Neutrophil (primary cell): ENCODE measurements at regions not wholly inside any gene's neighbourhood (a gene's known extent, or its start where the extent isn't known, plus 50 kb on each side); places are given as distances from the start of the nearest gene placed in this dataset.

Source experiments
- H3K27ac ChIP-seq: fragments of 200-600 bp; sonication (generic); 2 replicates; pipeline ENCODE4 v1.5.1; 2016; ENCODE audit warnings: mild to moderate bottlenecking, moderate library complexity
- H3K27me3 ChIP-seq: fragments of 200-600 bp; sonication (generic); 2 replicates; pipeline ENCODE4 v1.6.0; 2016; ENCODE audit warnings: mild to moderate bottlenecking
- H3K36me3 ChIP-seq: fragments of 200-600 bp; sonication (generic); 2 replicates; pipeline ENCODE4 v1.5.1; 2017
- H3K4me1 ChIP-seq, 2 experiments: fragments of 200-600 bp in 1 of 2; sonication (generic) in 1 of 2; 1 replicate in 1 of 2; 2 replicates in 1 of 2; pipeline versions ENCODE4 v1.5.1 to v1.6.1; 2013 to 2016; ENCODE audit warnings: low read depth in 1 of 2, low read length in 1 of 2, mild to moderate bottlenecking in 1 of 2, moderate library complexity in 1 of 2; ENCODE audit not compliant: control insufficient read depth in 1 of 2, insufficient read depth in 1 of 2
- H3K4me3 ChIP-seq, 2 experiments: fragments of 200-600 bp in 1 of 2; sonication (generic) in 1 of 2; 1 replicate in 1 of 2; 2 replicates in 1 of 2; pipeline ENCODE4 v1.5.1; 2013 to 2016; ENCODE audit warnings: low read depth in 1 of 2, low read length in 1 of 2, mild to moderate bottlenecking in 1 of 2, moderate library complexity in 1 of 2
- H3K9me3 ChIP-seq: fragments of 200-600 bp; sonication (generic); 2 replicates; pipeline ENCODE4 v1.5.1; 2016
- TF ChIP-seq, protein P1 (sequence below): fragments of 200-600 bp; sonication (generic); IDR thresholded peaks from 2 replicates; pipeline ENCODE4 v1.5.1; 2016; ENCODE audit warnings: antibody characterized with exemption

DNA sequence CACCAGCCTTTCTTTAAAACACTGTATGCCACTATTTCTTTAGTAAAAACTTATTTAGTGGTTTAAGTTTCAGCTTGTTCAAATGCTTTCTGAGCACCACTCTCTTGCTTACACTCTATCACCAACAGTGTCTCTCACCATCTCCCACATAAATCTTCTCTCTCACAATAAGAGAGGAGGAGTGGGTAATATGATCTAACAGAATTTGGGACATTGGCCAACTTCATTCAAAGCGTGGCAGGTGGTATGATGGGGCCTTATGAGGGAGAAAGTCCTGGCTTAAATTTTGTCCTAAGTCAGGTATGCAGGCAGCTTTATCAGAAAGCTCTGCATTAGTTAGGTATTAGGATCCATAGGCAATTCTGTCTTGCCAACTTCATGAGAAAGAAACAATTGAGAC lies 1132.5 kb downstream of the TUSC7 start:
- Histone ChIP-seq H3K36me3 (no peaks in the 10 kb centered on the region), H3K27ac (no peak overlapping the region), H3K4me3 (no peak overlapping the region), H3K4me1 (no peaks in the 10 kb centered on the region), H3K9me3 (no peaks in the 10 kb centered on the region), H3K27me3 (no peaks in the 10 kb centered on the region)
- TF ChIP-seq, protein P1, sequence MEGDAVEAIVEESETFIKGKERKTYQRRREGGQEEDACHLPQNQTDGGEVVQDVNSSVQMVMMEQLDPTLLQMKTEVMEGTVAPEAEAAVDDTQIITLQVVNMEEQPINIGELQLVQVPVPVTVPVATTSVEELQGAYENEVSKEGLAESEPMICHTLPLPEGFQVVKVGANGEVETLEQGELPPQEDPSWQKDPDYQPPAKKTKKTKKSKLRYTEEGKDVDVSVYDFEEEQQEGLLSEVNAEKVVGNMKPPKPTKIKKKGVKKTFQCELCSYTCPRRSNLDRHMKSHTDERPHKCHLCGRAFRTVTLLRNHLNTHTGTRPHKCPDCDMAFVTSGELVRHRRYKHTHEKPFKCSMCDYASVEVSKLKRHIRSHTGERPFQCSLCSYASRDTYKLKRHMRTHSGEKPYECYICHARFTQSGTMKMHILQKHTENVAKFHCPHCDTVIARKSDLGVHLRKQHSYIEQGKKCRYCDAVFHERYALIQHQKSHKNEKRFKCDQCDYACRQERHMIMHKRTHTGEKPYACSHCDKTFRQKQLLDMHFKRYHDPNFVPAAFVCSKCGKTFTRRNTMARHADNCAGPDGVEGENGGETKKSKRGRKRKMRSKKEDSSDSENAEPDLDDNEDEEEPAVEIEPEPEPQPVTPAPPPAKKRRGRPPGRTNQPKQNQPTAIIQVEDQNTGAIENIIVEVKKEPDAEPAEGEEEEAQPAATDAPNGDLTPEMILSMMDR, result no peak

DNA sequence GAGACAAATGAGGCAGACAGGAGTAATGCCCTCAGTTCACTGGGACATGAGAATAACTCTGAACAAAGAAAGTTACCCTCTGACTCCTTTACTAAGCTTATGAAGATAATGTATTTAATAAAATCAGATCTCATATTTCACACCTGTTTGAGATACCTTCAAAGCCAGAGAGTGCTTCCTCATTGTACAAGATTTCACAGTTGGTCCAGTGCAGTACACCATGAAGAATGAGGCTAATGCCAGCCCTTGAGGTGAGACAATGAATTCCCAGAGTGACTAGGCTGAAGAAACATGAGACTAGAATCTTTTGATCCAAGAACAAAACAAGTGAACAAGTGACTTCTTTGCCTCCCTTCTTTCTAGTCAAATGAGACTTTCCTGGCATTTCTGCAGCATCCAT lies 1133.8 kb downstream of the TUSC7 start:
- Histone ChIP-seq H3K4me3 (no peak overlapping the region), H3K4me1 (no peaks in the 10 kb centered on the region), H3K27ac (no peak overlapping the region), H3K27me3 (no peaks in the 10 kb centered on the region), H3K9me3 (no peaks in the 10 kb centered on the region), H3K36me3 (no peaks in the 10 kb centered on the region)
- TF ChIP-seq, protein P1, result no peak

DNA sequence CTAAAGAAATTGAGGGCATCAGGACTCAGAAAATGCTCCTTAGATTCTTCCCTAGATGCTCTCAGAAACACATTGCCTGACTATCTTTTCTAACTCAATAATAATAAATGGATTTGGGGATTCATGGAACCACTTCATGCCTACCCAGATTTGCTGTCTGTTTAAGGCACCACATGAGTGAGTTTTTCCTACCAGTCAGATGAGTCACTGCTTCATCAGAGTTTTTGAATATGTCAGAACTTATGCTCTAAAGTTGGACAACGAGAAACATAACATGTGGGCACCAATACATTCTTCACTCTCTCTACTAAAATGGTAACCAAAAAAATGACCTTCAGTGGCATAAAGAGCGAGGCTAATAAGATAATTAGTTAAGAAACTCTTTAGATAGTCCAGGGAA lies 1135.1 kb downstream of the TUSC7 start:
- Histone ChIP-seq H3K27me3 (no peaks in the 10 kb centered on the region), H3K36me3 (no peaks in the 10 kb centered on the region), H3K4me3 (no peak overlapping the region), H3K27ac (no peak overlapping the region), H3K9me3 (no peaks in the 10 kb centered on the region), H3K4me1 (no peaks in the 10 kb centered on the region)
- TF ChIP-seq, protein P1, result no peak

DNA sequence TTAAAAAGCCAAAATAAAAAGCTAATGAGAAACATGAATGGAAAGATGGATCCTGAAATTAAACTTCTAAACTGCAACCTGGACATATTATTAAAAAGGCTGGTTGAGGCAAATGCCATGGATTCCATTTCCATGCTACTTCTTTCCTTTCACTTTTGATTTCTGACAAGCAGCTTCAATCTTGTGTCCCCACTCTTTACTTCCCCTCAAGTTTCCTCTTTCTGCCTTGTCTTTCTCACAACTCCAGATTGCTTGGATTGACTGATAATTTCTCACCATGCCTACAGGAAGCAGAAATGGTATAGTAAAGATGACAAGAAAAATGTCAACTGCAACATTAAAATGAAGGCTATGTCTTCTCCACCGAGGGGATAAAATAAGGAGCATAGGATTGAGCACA lies 1136.7 kb downstream of the TUSC7 start:
- TF ChIP-seq, protein P1, result no peak
- no peak overlapping the region for H3K27ac ChIP-seq
- H3K4me3 ChIP-seq, result no peak overlapping the region
- no peaks in the 10 kb centered on the region for H3K27me3 ChIP-seq
- no peaks in the 10 kb centered on the region for H3K9me3 ChIP-seq
- H3K36me3 ChIP-seq, result no peaks in the 10 kb centered on the region
- H3K4me1 ChIP-seq, result no peaks in the 10 kb centered on the region

DNA sequence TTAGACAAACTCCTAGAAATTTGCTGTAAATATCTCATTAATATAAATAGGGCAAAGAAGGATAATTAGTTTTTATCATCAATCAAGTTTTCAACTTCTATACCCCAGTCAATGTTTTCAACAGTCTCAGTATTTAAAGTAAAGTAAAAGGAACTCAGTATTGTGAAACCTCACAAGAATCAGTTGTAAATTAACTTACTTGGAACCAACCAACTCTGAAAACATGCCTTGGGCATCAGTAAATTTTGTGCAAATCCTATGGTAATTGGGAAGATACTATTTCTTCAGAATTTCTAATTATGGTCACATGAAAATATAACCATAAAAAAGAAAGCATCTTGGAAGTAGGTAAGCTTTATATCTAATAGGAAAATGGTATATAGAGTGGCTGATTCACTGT lies 1139.0 kb downstream of the TUSC7 start:
- Histone ChIP-seq H3K27me3 (no peaks in the 10 kb centered on the region), H3K36me3 (no peaks in the 10 kb centered on the region), H3K4me1 (no peaks in the 10 kb centered on the region), H3K9me3 (no peaks in the 10 kb centered on the region), H3K4me3 (no peak overlapping the region), H3K27ac (no peak overlapping the region)
- TF ChIP-seq, protein P1, result no peak
